Panc1 (cell line): ENCODE measurements at regions not wholly inside any gene's neighbourhood (a gene's known extent, or its start where the extent isn't known, plus 50 kb on each side); places are given as distances from the start of the nearest gene placed in this dataset.

ENCODE experiments used
- CTCF ChIP-seq: fragments of 450-650 bp; IDR thresholded peaks from 2 replicates; pipeline ENCODE4 v1.5.1; 2017; ENCODE audit warnings: mild to moderate bottlenecking
- POLR2AphosphoS5 ChIP-seq: IDR thresholded peaks from 2 replicates; pipeline ENCODE4 v1.6.1; 2012; ENCODE audit warnings: mild to moderate bottlenecking, low read depth, low read length, moderate library complexity
- REST ChIP-seq, 2 experiments: IDR thresholded peaks; 2 replicates each; pipeline ENCODE4 v1.6.1; 2011 to 2012; ENCODE audit warnings: low read depth in 2 of 2, control low read depth in 1 of 2, low read length in 1 of 2, mild to moderate bottlenecking in 1 of 2, moderate library complexity in 1 of 2; ENCODE audit not compliant: insufficient read depth in 1 of 2

DNA sequence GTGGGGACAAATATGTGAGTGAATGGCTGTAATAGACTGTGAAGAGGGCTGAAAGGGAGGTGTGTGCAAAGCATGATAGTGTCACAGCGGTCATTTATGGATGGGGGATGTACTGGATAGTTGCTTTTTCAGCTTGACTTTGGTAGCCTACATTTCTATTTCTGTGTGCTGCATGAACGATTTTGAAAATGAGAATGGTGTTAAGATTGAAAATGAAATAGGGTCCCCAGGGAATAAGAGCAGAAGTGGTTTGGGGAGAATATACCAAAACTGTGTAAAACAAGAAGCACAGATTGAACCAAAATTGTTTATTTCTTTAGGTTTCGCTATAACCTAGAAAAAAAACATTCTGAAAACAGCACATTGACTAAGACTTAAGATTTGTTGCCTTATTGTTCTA lies 58.8 kb upstream of the CLNK start:
- TF ChIP-seq CTCF (no peak), POLR2AphosphoS5 (no peak), REST (IDR thresholded peaks at IDR 0.05; ENCODE audit: insufficient read depth in 1 of 2, low read depth in 2 of 2, low read length in 1 of 2) (no peak)
